ENCODE measurements at regions not wholly inside any gene's neighbourhood (a gene's known extent, or its start where the extent isn't known, plus 50 kb on each side); places are given as distances from the start of the nearest gene placed in this dataset.

DNA sequence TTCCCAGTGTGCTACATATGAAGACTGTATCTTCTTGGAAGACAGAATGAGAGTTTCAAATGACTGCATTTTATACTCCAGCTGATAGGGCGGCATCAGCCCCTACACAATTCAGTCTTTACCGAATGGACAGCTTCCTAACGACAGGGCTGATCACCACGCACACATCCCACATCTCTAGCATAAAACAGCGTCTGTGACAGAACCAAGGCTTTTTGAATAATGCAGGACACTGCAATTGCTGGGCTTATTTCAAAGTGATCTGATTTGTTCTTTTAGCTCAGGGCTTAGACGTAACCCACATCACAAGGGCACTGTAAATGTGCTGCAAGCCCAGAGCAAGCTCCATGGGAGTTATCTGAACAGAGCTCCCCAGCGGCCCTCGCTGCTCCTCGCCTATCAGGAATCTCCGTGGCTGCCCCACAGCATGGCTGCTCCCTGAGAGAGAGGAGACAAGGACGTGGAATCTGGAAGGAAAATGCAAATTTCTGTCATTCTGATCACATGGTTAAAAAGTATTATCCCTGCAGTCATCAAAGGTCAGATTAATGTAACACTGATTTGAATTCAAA is 158.5 kb upstream of the ALKAL2 start:
- no peak overlapping the region for H3K4me3 ChIP-seq (ENCODE audit: low read depth, low read length)
- TF ChIP-seq, protein P1, sequence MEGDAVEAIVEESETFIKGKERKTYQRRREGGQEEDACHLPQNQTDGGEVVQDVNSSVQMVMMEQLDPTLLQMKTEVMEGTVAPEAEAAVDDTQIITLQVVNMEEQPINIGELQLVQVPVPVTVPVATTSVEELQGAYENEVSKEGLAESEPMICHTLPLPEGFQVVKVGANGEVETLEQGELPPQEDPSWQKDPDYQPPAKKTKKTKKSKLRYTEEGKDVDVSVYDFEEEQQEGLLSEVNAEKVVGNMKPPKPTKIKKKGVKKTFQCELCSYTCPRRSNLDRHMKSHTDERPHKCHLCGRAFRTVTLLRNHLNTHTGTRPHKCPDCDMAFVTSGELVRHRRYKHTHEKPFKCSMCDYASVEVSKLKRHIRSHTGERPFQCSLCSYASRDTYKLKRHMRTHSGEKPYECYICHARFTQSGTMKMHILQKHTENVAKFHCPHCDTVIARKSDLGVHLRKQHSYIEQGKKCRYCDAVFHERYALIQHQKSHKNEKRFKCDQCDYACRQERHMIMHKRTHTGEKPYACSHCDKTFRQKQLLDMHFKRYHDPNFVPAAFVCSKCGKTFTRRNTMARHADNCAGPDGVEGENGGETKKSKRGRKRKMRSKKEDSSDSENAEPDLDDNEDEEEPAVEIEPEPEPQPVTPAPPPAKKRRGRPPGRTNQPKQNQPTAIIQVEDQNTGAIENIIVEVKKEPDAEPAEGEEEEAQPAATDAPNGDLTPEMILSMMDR (conservative IDR thresholded peaks at IDR 0.05; ENCODE audit: low read depth, low read length) = no peak
- DNase-seq (ENCODE audit: low read depth) = no peak

DNA sequence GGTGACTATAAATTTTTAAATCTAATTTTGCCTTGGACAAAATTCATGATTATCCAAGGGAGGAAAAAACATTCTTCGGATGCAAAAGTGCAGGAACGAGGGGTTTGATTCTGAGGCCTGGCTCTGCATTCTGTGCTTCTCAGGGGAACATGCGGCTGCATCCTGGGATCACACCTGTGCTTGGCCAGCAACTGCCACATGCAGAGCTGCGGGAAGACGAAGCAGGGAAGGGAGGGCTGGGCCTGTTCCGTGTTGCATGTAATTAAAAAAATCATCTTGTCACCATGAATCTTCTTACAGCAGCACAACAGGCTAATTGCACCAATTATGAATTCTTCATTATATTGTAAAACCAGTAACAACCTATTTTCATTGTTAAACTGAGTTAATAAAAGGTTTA is 158.0 kb upstream of the ALKAL2 start:
- no peak overlapping the region for H3K4me3 ChIP-seq (ENCODE audit: low read depth, low read length)
- no peak for DNase-seq (ENCODE audit: low read depth)
- TF ChIP-seq, protein P1 (conservative IDR thresholded peaks at IDR 0.05; ENCODE audit: low read depth, low read length) = no peak

DNA sequence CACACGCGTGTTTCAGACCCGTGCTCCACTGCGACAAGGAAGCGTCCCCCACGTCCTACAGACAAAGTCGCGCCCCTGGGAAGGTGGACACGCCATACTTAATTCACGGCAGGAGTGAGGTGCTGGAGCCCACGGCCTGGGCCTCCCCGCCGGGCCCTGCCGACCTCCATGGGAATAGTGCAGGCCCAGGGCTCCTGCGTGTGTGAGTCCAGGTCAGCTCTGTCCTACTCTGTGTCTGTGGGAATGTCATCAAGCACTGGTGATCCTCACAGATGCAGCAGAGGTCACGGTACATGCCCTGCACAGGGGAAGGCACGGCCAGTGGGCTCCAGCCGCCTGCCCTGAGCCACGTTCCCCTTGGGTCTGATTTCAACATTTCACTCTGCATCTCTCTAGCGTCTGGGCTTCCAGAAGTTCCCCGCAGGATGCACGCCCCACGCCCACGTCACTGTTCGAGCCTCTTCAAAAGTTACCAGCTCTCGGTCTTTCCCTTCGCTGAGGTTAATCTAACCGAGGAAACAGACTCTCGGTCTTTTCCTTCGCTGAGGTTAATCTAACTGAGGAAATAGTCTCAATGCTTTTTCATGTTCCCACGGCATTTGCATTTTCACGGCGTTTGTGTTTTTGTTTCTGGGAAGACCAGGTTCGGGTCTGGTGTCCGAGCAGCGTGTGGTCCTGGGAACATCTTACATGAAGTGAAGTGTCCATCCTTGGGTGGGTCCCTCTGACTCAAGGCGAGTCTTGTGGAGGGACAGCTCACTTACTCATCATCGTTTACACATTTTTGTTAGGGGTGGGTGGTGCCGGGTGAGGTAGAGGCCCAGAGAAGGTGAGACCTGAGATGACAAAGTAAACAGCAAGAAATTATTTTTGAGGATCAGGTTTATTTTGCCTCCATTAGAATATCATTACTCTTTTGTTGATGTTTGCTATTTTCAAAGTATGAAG is 157.3 kb upstream of the ALKAL2 start:
- no peak for DNase-seq (ENCODE audit: low read depth)
- H3K4me3 ChIP-seq (ENCODE audit: low read depth, low read length) = no peak overlapping the region
- TF ChIP-seq, protein P1 (conservative IDR thresholded peaks at IDR 0.05; ENCODE audit: low read depth, low read length) = no peak

DNA sequence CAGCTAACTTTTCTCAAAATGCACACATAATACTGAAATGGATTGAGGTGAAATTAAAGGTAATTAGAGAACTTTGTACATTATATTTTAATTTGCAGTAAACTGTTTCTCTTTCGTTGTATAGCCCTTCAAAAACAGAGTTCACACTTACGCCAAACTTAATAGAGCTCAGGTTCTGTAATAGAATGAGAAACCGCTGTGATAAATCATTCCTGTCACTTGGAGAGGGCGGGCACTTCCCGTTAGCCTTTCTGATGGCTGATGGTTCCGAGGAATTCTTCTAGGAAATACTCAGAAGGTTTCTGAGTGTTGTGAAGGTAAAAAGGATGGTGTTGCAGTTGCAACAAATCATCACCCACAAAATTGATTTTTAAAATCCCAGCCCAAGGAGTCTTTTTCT is 155.8 kb upstream of the ALKAL2 start:
- no peak overlapping the region for H3K4me3 ChIP-seq (ENCODE audit: low read depth, low read length)
- no peak for DNase-seq (ENCODE audit: low read depth)
- TF ChIP-seq, protein P1 (conservative IDR thresholded peaks at IDR 0.05; ENCODE audit: low read depth, low read length) = no peak

DNA sequence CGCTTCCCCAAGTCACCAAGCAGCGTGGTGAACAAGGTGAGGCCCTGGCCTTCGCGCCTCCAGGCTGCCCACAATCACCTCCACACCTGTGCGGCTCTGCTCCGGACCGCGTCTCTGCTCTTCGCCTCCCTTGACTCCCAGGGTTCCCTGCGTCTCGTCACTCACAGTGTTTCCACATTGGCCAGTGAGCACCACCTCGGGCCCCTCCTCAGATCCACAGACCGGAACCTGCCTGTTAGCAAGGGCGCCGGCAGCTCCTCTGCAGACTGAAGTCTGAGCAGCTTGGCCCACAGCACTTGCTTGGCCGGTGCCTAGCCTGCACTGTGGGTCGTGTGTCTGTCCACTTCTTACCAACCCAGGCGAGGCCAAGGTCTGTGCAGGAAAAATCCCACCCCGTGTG is 155.3 kb upstream of the ALKAL2 start:
- DNase-seq (ENCODE audit: low read depth) = no peak
- H3K4me3 ChIP-seq (ENCODE audit: low read depth, low read length) = no peak overlapping the region
- TF ChIP-seq, protein P1 (conservative IDR thresholded peaks at IDR 0.05; ENCODE audit: low read depth, low read length) = no peak

DNA sequence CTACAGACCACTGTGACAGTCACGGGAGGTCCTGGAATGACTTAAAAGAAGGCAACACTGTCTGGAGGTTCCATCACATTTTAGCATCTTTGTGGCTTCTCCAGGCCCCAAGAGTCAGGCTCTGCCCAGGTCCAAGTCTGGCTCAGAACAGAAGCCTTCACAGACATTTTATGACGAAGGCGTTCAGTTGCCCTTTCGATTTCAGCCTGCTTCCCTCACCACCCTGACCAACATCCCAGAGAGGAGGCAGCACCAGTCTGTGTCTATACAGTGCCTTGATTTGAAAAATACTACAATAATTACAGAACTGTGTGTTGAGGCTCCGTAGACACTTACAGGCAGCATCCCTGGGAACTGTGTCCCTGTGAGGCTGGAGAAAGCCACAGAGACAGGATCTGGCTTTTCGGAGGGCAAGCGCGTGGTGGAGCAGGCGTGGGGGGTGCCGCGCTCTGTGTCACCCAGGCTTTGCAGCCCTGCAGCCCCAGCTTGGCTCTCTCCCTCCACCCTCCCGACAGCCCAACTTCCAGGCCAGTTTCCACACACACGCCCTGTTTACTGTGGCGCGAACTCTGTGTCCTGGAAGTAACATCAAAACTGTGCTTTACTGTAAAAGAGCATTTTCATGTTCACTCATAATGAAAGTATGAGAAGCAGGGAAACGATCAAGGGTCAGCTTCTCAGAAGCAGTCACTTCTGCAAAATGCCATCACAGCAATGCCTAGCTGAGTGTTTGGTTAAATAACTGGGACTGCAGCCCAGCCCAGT is 153.5 kb upstream of the ALKAL2 start:
- H3K4me3 ChIP-seq (ENCODE audit: low read depth, low read length) = no peak overlapping the region
- TF ChIP-seq, protein P1 (conservative IDR thresholded peaks at IDR 0.05; ENCODE audit: low read depth, low read length) = no peak

More for the DNA sequence above, 153.5 kb upstream of the ALKAL2 start:
- no peak for DNase-seq (ENCODE audit: low read depth)

Measured in choroid plexus epithelial cell (primary cell).